Thyroid gland (tissue), 4 donors: ENCODE measurements at regions not wholly inside any gene's neighbourhood (a gene's known extent, or its start where the extent isn't known, plus 50 kb on each side); places are given as distances from the start of the nearest gene placed in this dataset.

Source experiments
- DNase-seq, 2 donors: peaks; one replicate each; pipeline ENCODE4 v3.0.0-alpha.2; 2019
- H3K27ac ChIP-seq, 3 donors: fragments of 200-600 bp; sonication (generic); 1 replicate in 2 of 3; 2 replicates in 1 of 3; pipeline ENCODE4 v1.5.1; 2016 to 2019; ENCODE audit warnings: mild to moderate bottlenecking in 1 of 3, moderate library complexity in 1 of 3
- H3K27me3 ChIP-seq: fragments of 200-600 bp; sonication (generic); one replicate; pipeline ENCODE4 v1.5.1; 2019
- H3K36me3 ChIP-seq, 2 donors: fragments of 200-600 bp; sonication (generic); one replicate each; pipeline ENCODE4 v1.5.1; 2016 to 2019
- H3K4me1 ChIP-seq, 2 donors: fragments of 200-600 bp; sonication (generic); one replicate each; pipeline ENCODE4 v1.5.1; 2017 to 2019
- H3K4me3 ChIP-seq, 3 donors: fragments of 200-600 bp; sonication (generic); replicated peaks in 1 of 3; 1 replicate in 2 of 3; 2 replicates in 1 of 3; pipeline ENCODE4 v1.5.1; 2016; ENCODE audit warnings: mild to moderate bottlenecking in 1 of 3
- H3K9me3 ChIP-seq: fragments of 200-600 bp; sonication (generic); one replicate; pipeline ENCODE4 v1.5.1; 2017
- POLR2A ChIP-seq, 2 donors: fragments of 450-650 bp; IDR thresholded peaks; one replicate each; pipeline ENCODE4 v1.6.1; 2017; ENCODE audit warnings: antibody characterized with exemption in 2 of 2, mild to moderate bottlenecking in 2 of 2, moderate library complexity in 1 of 2
- WGBS, 2 donors: methylation state at CpG; one replicate each; pipeline ENCODE4 v1.1.5; 2017; 5-methylcytosine and 5-hydroxymethylcytosine counted together
- intact Hi-C: fragments of 100-400 bp; cut with DNase I; formaldehyde crosslinking; loops from one replicate; pipeline ENCODE4 v1.15.1; 2023
- TF ChIP-seq, protein P1 (sequence below), 6 experiments: fragments of 200-600 bp in 3 of 6; fragments of 450-650 bp in 3 of 6; sonication (generic) in 3 of 6; IDR thresholded peaks; one replicate each; pipeline ENCODE4 v1.5.1; 2016 to 2019; ENCODE audit warnings: antibody characterized with exemption in 6 of 6, mild to moderate bottlenecking in 2 of 6, inconsistent platforms in 1 of 6, moderate library complexity in 1 of 6

DNA sequence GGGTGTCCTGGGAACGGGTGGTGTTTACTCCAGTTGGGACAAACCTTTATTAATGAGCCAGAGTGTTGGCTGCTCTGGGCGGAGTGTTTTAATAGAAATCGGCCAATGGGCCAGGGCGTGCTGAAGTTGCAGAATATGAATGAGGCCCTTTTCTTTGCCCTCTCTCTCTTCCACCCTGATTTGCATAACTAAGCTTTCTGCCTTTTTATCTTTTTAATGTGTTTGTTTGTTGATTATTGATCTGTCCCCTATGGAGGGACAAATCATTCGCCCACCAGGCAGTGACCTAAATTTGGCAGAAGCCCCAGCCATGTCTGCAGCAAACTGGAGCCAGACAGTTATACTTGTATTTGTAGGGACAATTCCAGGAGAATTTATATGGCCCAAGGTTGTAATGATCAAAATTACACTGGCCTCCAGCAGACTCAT, 420.9 kb downstream of the PREX1 start:
- 76 to 90% methylated on average over 5 of the region's 5 CpGs for WGBS, 2 donors
- no peak overlapping the region for H3K27ac ChIP-seq
- intact Hi-C loops: no loop called here
- no peaks in the 10 kb centered on the region for H3K36me3 ChIP-seq
- H3K27me3 ChIP-seq: no peaks in the 10 kb centered on the region
- DNase-seq: no peak
- H3K9me3 ChIP-seq: no peaks in the 10 kb centered on the region
- H3K4me1 ChIP-seq: no peaks in the 10 kb centered on the region
- H3K4me3 ChIP-seq: no peak overlapping the region
- TF ChIP-seq, protein P1, sequence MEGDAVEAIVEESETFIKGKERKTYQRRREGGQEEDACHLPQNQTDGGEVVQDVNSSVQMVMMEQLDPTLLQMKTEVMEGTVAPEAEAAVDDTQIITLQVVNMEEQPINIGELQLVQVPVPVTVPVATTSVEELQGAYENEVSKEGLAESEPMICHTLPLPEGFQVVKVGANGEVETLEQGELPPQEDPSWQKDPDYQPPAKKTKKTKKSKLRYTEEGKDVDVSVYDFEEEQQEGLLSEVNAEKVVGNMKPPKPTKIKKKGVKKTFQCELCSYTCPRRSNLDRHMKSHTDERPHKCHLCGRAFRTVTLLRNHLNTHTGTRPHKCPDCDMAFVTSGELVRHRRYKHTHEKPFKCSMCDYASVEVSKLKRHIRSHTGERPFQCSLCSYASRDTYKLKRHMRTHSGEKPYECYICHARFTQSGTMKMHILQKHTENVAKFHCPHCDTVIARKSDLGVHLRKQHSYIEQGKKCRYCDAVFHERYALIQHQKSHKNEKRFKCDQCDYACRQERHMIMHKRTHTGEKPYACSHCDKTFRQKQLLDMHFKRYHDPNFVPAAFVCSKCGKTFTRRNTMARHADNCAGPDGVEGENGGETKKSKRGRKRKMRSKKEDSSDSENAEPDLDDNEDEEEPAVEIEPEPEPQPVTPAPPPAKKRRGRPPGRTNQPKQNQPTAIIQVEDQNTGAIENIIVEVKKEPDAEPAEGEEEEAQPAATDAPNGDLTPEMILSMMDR (IDR thresholded peaks at IDR 0.05): no peak
- TF ChIP-seq POLR2A (IDR thresholded peaks at IDR 0.05): no peak

DNA sequence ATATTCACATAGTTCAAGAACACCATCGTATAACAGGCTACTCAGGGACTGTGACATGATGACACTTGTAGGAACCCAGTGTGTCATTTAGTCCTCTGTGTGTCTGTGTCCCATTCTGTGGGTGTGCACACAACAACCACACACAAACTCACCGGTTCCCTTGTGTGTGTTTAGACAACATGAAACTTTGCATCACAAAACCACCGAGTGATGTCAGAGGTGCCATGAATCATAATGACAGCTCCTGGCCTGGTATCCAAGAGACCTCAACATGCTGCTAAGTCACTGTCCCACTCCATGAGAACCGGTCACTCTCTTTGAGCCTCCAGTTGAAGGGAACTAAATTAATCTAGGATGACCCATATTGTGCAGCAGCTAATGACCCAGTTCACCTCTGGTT, 421.3 kb downstream of the PREX1 start:
- no peaks in the 10 kb centered on the region for H3K4me1 ChIP-seq
- intact Hi-C loops: no loop called here
- H3K27me3 ChIP-seq: no peaks in the 10 kb centered on the region
- TF ChIP-seq POLR2A (IDR thresholded peaks at IDR 0.05): no peak
- no peak overlapping the region for H3K27ac ChIP-seq
- no peaks in the 10 kb centered on the region for H3K9me3 ChIP-seq
- H3K36me3 ChIP-seq: no peaks in the 10 kb centered on the region
- 77 to 87% methylated on average over 4 of the region's 4 CpGs for WGBS, 2 donors
- DNase-seq: no peak
- H3K4me3 ChIP-seq: no peak overlapping the region

DNA sequence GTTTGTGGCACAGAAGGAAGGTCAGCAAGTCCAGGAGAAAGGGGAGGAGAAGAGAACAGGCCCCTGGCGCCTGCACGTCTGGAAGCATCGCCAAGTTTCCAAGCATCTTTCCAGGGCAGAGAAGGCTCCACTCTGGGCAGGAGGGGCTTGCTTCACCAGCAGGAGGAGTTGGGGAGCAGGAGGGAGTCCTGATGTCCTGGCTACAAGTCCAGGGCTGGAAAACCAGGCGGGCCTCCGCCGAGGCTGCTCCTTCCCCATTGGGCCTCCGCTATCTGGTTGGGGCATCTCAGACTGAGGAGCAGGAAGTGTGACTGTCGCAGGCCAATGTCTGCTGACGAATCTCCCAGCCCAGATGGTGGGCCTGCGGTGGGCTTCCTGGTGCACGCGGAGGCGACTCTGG, 421.9 kb downstream of the PREX1 start:
- no peak overlapping the region for H3K27ac ChIP-seq
- no peak for DNase-seq
- H3K36me3 ChIP-seq: no peaks in the 10 kb centered on the region
- H3K4me1 ChIP-seq: no peaks in the 10 kb centered on the region
- H3K27me3 ChIP-seq: no peaks in the 10 kb centered on the region
- no peaks in the 10 kb centered on the region for H3K9me3 ChIP-seq
- intact Hi-C loops: no loop called here
- H3K4me3 ChIP-seq: no peak overlapping the region
- WGBS, 2 donors: 72 to 76% methylated on average over 12 to 13 of the region's 13 CpGs
- TF ChIP-seq, protein P1 (IDR thresholded peaks at IDR 0.05): no peak
- no peak for TF ChIP-seq POLR2A (IDR thresholded peaks at IDR 0.05)

DNA sequence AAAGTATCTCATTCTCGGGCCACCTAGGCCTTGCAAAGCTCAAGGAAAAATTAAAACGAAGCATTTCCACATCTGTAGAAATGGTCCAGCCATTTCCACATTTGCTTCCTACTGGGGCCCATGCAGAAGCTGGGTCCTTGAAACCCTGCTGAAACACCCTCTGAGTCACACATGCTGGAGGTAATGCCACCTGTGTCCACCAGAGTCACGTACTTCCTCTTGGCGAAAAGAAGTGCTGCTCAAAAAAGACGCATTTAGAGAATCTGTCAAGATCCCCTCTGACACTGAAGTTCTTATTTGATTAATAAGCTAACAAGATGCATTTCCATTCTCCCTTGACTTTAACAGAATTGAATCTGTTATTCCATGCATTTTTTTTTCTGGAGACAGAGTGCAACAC, 423.2 kb downstream of the PREX1 start:
- no peaks in the 10 kb centered on the region for H3K27me3 ChIP-seq
- H3K36me3 ChIP-seq: no peaks in the 10 kb centered on the region
- no peak overlapping the region for H3K4me3 ChIP-seq
- intact Hi-C loops: no loop called here
- DNase-seq: no peak
- H3K4me1 ChIP-seq: no peaks in the 10 kb centered on the region
- H3K9me3 ChIP-seq: no peaks in the 10 kb centered on the region
- 84 to 90% methylated on average over 5 of the region's 5 CpGs for WGBS, 2 donors
- no peak overlapping the region for H3K27ac ChIP-seq
- TF ChIP-seq, protein P1 (IDR thresholded peaks at IDR 0.05): no peak
- no peak for TF ChIP-seq POLR2A (IDR thresholded peaks at IDR 0.05)

DNA sequence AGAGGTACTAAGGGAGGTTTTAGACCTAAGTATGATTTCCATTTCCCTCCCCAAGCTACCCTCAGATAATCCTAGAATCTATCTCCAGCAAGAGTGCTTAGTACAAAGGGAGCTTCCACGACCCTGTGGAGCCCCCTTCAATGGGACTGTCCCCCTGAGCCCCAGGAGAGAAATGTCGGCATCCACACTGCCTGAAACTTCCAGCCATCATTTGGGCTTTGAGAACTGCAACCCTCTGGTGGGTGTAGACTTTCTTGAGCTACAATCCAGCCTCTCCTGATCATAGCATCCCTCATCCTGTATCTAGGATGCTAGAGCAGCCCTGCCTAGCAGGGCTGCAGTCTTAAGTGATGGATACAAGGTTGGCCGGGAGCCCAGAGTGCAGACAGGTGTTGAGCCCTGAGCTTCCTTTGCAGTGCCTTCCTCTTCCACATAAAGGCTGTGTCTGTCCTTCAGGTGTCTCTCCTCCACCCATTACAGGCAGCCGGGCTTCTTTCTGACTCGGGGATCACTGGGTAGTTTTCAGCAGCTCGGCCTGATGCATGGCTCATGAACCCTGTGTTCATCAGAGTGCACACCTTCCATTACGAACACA, 424.5 kb downstream of the PREX1 start:
- no peaks in the 10 kb centered on the region for H3K36me3 ChIP-seq
- H3K4me1 ChIP-seq: no peaks in the 10 kb centered on the region
- H3K9me3 ChIP-seq: no peaks in the 10 kb centered on the region
- TF ChIP-seq, protein P1 (IDR thresholded peaks at IDR 0.05): no peak
- TF ChIP-seq POLR2A (IDR thresholded peaks at IDR 0.05): no peak
- intact Hi-C loops: no loop called here
- WGBS, 2 donors: 62 to 90% methylated on average over 6 to 7 of the region's 7 CpGs
- H3K27ac ChIP-seq: no peak overlapping the region
- H3K27me3 ChIP-seq: no peaks in the 10 kb centered on the region
- DNase-seq: no peak
- H3K4me3 ChIP-seq: no peak overlapping the region

DNA sequence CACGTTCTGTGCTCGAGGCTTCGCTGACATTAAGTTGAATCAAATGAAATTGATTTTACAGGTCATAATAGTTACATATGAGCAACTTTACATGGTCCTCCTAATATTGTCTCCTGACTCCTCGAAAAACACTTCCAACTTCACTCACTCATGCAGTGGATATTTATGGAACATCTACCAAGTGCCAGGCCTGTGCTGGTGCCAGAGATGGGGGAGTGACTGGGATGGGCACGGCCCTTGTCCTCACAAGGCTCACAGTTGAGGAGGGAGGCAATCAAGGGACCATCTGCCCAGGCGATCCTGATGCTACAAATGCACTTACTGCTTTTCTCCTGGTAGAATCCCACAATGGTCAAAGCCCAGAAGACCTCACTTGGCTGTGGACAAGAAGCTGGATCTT, 426.4 kb downstream of the PREX1 start:
- no peak overlapping the region for H3K27ac ChIP-seq
- H3K4me3 ChIP-seq: no peak overlapping the region
- H3K36me3 ChIP-seq: no peaks in the 10 kb centered on the region
- no peaks in the 10 kb centered on the region for H3K4me1 ChIP-seq
- no peak for DNase-seq
- intact Hi-C loops: no loop called here
- H3K27me3 ChIP-seq: no peaks in the 10 kb centered on the region
- no peaks in the 10 kb centered on the region for H3K9me3 ChIP-seq
- WGBS, 2 donors: 84 to 88% methylated on average over 6 of the region's 6 CpGs
- no peak for TF ChIP-seq POLR2A (IDR thresholded peaks at IDR 0.05)
- TF ChIP-seq, protein P1 (IDR thresholded peaks at IDR 0.05): no peak
